Stomach (tissue), 4 donors: ENCODE measurements at regions not wholly inside any gene's neighbourhood (a gene's known extent, or its start where the extent isn't known, plus 50 kb on each side); places are given as distances from the start of the nearest gene placed in this dataset.

ENCODE experiments used
- POLR2A ChIP-seq, 4 donors: fragments of 450-650 bp; IDR thresholded peaks; one replicate each; pipeline ENCODE4 v1.6.1; 2016; ENCODE audit warnings: antibody characterized with exemption in 4 of 4, control low read depth in 2 of 4, mild to moderate bottlenecking in 1 of 4, moderate library complexity in 1 of 4
- POLR2AphosphoS5 ChIP-seq, 3 donors: sonication (generic); formaldehyde crosslinking; IDR thresholded peaks; one replicate each; pipeline ENCODE4 v1.6.1; 2016; ENCODE audit warnings: antibody characterized with exemption in 3 of 3
- TF ChIP-seq, protein P1 (sequence below), 7 experiments: fragments of 450-650 bp in 4 of 7; fragments of 200-600 bp in 3 of 7; sonication (generic) in 3 of 7; IDR thresholded peaks; one replicate each; pipeline ENCODE4 v1.5.1; 2016 to 2019; ENCODE audit warnings: antibody characterized with exemption in 7 of 7, control low read depth in 2 of 7, mild to moderate bottlenecking in 1 of 7

DNA sequence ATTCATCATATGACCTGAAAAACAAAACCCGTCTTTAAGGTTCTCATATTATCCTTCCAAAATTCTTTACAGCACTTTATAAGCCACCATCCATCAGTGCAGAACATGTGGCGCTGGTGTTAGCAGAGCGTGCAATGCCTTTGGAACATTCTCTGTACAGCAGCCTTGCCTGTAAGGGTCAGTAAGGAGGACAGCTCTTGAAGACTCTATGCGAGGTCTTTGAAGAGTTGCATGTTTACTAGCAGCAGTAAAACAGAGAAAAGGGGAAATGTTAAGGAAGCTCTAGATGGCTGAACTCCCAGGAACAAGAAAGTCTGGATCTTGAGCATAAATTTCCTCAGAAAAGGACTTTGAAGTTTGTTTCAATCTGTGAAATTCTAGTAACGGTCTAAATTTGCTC, 365.6 kb downstream of the DUSP10 start:
- TF ChIP-seq, protein P1, sequence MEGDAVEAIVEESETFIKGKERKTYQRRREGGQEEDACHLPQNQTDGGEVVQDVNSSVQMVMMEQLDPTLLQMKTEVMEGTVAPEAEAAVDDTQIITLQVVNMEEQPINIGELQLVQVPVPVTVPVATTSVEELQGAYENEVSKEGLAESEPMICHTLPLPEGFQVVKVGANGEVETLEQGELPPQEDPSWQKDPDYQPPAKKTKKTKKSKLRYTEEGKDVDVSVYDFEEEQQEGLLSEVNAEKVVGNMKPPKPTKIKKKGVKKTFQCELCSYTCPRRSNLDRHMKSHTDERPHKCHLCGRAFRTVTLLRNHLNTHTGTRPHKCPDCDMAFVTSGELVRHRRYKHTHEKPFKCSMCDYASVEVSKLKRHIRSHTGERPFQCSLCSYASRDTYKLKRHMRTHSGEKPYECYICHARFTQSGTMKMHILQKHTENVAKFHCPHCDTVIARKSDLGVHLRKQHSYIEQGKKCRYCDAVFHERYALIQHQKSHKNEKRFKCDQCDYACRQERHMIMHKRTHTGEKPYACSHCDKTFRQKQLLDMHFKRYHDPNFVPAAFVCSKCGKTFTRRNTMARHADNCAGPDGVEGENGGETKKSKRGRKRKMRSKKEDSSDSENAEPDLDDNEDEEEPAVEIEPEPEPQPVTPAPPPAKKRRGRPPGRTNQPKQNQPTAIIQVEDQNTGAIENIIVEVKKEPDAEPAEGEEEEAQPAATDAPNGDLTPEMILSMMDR (IDR thresholded peaks at IDR 0.05), result no peak
- TF ChIP-seq POLR2A (IDR thresholded peaks at IDR 0.05) (no peak), POLR2AphosphoS5 (IDR thresholded peaks at IDR 0.05) (no peak)
